Astrocyte (in vitro differentiated cells and primary cell): ENCODE measurements at regions not wholly inside any gene's neighbourhood (a gene's known extent, or its start where the extent isn't known, plus 50 kb on each side); places are given as distances from the start of the nearest gene placed in this dataset.

Experiments used
- DNase-seq: peaks from one replicate; pipeline ENCODE4 v3.0.0-alpha.2; 2010; ENCODE audit warnings: low read depth
- FAIRE-seq: peaks from 2 replicates; lab custom pipeline; 2011; peaks lifted over from hg19 to GRCh38; lab: Jason Lieb, UNC
- H2AFZ ChIP-seq: 2 replicates; pipeline ENCODE4 v1.6.0; 2012; ENCODE audit warnings: low read depth, low read length, inconsistent platforms
- H3K27ac ChIP-seq: 2 replicates; pipeline ENCODE4 v1.5.1; 2011; ENCODE audit warnings: low read depth, low read length, inconsistent platforms
- H3K27me3 ChIP-seq: 2 replicates; pipeline ENCODE4 v1.6.0; 2011; ENCODE audit warnings: low read length, inconsistent platforms; ENCODE audit not compliant: insufficient read depth
- H3K36me3 ChIP-seq: 2 replicates; pipeline ENCODE4 v1.5.1; 2011; ENCODE audit warnings: low read length, inconsistent platforms; ENCODE audit not compliant: insufficient read depth
- H3K4me1 ChIP-seq: 2 replicates; pipeline ENCODE4 v1.5.1; 2011; ENCODE audit warnings: low read length, inconsistent platforms; ENCODE audit not compliant: insufficient read depth
- H3K4me2 ChIP-seq: 2 replicates; pipeline ENCODE4 v1.6.0; 2012; ENCODE audit warnings: low read length, inconsistent platforms
- H3K4me3 ChIP-seq: 2 replicates; pipeline ENCODE4 v1.5.1; 2011; ENCODE audit warnings: low read depth, mild to moderate bottlenecking, low read length, inconsistent platforms; ENCODE audit not compliant: insufficient read depth
- H3K79me2 ChIP-seq: 2 replicates; pipeline ENCODE4 v1.6.0; 2012; ENCODE audit warnings: mild to moderate bottlenecking, low read length, inconsistent platforms; ENCODE audit not compliant: insufficient read depth
- H3K9ac ChIP-seq: 2 replicates; pipeline ENCODE4 v1.6.0; 2012; ENCODE audit warnings: mild to moderate bottlenecking, low read length, inconsistent platforms
- H3K9me3 ChIP-seq: 2 replicates; pipeline ENCODE4 v1.5.1; 2012; ENCODE audit warnings: low read depth, mild to moderate bottlenecking, low read length, inconsistent platforms; ENCODE audit not compliant: insufficient read depth
- H4K20me1 ChIP-seq: 2 replicates; pipeline ENCODE4 v1.6.0; 2012; ENCODE audit warnings: low read length, inconsistent platforms; ENCODE audit not compliant: insufficient read depth
- H3K27ac Mint-ChIP-seq: one replicate; pipeline ENCODE4 v1.8.0; 2021; ENCODE audit warnings: mild to moderate bottlenecking, mixed read lengths; ENCODE audit not compliant: unreplicated experiment
- H3K27me3 Mint-ChIP-seq: one replicate; pipeline ENCODE4 v1.8.0; 2021; ENCODE audit warnings: low read depth, mixed read lengths; ENCODE audit not compliant: unreplicated experiment
- H3K36me3 Mint-ChIP-seq: one replicate; pipeline ENCODE4 v1.8.0; 2021; ENCODE audit warnings: low read depth, mixed read lengths; ENCODE audit not compliant: unreplicated experiment
- H3K4me1 Mint-ChIP-seq: one replicate; pipeline ENCODE4 v1.8.0; 2021; ENCODE audit warnings: low read depth, mixed read lengths; ENCODE audit not compliant: unreplicated experiment
- H3K4me3 Mint-ChIP-seq: one replicate; pipeline ENCODE4 v1.8.0; 2021; ENCODE audit warnings: mild to moderate bottlenecking, moderate library complexity, mixed read lengths; ENCODE audit not compliant: unreplicated experiment
- H3K9me3 Mint-ChIP-seq: one replicate; pipeline ENCODE4 v1.8.0; 2021; ENCODE audit warnings: mild to moderate bottlenecking, mixed read lengths; ENCODE audit not compliant: unreplicated experiment
- EZH2 ChIP-seq: IDR thresholded peaks from 2 replicates; pipeline ENCODE4 v1.6.1; 2012; ENCODE audit warnings: mild to moderate bottlenecking, low read length, inconsistent platforms; ENCODE audit not compliant: insufficient read depth
- TF ChIP-seq, protein P1 (sequence below): IDR thresholded peaks from 2 replicates; pipeline ENCODE4 v1.5.1; 2011; ENCODE audit warnings: low read depth, mild to moderate bottlenecking, inconsistent platforms, low read length, moderate library complexity; ENCODE audit not compliant: insufficient read depth

DNA sequence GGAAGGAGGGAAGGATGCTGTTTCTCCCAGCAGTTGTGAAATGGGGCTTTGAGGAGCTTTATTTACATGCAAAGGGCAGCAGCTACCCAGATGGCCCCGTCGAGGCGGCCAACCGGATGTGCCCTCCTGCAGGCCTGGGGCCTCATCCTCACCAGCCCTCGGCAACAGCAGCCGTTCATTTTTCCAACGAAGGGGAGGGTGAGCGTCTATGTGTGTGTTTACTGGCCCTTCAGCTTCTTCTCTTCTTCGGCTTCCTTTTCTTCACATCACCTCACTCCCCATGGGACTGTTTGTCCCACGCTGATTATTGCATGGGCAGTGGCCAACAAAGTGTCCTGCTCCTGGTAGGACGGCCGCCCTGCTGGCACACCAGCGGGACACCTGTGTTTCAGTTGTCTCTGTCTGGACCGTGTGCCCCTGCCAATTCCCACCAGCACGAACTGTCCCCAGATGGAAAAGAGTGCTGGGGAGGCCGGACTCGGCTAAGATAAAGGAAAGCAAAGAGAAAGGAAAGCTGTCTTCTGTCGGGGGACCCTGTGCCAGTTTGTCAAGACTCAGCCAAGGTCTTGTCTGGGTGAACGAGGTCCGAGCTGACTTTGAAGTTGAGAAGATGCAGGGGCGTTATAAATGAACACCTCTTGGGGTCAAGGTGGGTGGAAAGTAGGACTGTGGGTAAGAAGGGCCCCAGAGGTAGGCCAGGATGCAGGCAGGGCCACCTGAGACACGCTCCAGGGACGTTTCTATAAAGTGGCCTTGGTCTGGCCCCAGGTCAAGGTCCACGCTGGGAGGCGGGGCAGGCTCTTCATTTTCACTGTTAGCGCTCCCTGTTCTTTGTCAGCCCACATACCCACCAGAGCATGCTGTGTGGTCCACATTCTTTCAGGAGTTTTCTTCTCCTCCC, 57.0 kb downstream of the FAM50B start:
- Mint-ChIP-seq H3K36me3 (no peaks in the 10 kb centered on the region), H3K4me1 (peaks cover 38% of the 10 kb centered on the region), H3K4me3 (no peak overlapping the region), H3K9me3 (peaks cover 4% of the 10 kb centered on the region), H3K27me3 (peaks cover 3% of the 10 kb centered on the region), H3K27ac (no peak overlapping the region)
- Histone ChIP-seq H3K27ac (no peak overlapping the region), H2AFZ (peak overlapping the region; percentile 69), H3K4me3 (no peak overlapping the region), H3K9ac (no peak overlapping the region), H3K79me2 (peaks cover 17% of the 10 kb centered on the region), H3K4me2 (no peak overlapping the region), H3K27me3 (no peaks in the 10 kb centered on the region), H3K36me3 (no peaks in the 10 kb centered on the region), H3K9me3 (no peaks in the 10 kb centered on the region), H4K20me1 (no peaks in the 10 kb centered on the region), H3K4me1 (peaks cover 16% of the 10 kb centered on the region)
- FAIRE-seq (no peak), DNase-seq (no peak)
- TF ChIP-seq, protein P1, sequence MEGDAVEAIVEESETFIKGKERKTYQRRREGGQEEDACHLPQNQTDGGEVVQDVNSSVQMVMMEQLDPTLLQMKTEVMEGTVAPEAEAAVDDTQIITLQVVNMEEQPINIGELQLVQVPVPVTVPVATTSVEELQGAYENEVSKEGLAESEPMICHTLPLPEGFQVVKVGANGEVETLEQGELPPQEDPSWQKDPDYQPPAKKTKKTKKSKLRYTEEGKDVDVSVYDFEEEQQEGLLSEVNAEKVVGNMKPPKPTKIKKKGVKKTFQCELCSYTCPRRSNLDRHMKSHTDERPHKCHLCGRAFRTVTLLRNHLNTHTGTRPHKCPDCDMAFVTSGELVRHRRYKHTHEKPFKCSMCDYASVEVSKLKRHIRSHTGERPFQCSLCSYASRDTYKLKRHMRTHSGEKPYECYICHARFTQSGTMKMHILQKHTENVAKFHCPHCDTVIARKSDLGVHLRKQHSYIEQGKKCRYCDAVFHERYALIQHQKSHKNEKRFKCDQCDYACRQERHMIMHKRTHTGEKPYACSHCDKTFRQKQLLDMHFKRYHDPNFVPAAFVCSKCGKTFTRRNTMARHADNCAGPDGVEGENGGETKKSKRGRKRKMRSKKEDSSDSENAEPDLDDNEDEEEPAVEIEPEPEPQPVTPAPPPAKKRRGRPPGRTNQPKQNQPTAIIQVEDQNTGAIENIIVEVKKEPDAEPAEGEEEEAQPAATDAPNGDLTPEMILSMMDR = no peak
- TF ChIP-seq EZH2 = no peak

DNA sequence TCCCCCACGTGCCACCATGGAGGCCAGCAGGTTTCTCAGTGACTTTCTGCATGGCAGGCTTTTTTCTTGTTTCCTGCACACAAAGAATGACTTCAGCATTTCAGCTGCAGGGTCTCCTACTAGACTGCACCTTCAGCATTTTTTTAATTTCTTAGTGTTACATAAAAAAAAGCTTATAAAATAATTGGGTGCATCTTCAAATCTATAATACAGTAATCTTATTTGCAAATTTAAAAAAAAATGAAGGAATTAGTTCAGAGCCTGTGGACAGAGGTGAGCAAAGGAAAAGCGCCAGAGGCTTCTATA, 57.6 kb downstream of the FAM50B start:
- Histone ChIP-seq H3K79me2 (peaks cover 19% of the 10 kb centered on the region), H3K9ac (no peak overlapping the region), H3K36me3 (no peaks in the 10 kb centered on the region), H3K4me1 (peaks cover 22% of the 10 kb centered on the region), H3K27me3 (no peaks in the 10 kb centered on the region), H3K9me3 (no peaks in the 10 kb centered on the region), H3K4me2 (no peak overlapping the region), H2AFZ (no peak overlapping the region), H3K4me3 (no peak overlapping the region), H4K20me1 (no peaks in the 10 kb centered on the region), H3K27ac (no peak overlapping the region)
- Mint-ChIP-seq H3K27ac (no peak overlapping the region), H3K36me3 (no peaks in the 10 kb centered on the region), H3K27me3 (peaks cover 3% of the 10 kb centered on the region), H3K9me3 (no peaks in the 10 kb centered on the region), H3K4me1 (peaks cover 42% of the 10 kb centered on the region), H3K4me3 (no peak overlapping the region)
- DNase-seq = no peak
- TF ChIP-seq, protein P1 = no peak
- no peak for TF ChIP-seq EZH2
- no peak for FAIRE-seq

DNA sequence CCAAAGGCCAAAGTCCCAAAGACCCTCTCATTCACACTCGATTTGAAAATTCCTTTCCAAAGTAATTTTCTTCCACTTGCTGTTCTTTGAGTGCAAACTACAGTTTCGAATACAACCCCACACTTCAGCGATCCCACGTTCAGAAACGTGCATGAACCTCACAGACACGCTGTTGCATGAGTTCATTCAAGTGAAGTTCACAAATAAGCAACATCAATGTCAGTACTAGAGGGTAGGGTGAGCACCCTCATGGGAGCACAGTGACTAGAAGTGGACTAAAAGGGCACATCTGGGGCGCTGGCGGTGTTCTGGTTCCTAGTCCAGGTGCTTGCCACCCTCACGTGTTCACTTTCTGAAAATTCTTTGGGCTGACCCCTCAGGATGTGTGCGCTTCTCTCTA, 59.0 kb downstream of the FAM50B start:
- Mint-ChIP-seq H3K4me3 (no peak overlapping the region), H3K36me3 (no peaks in the 10 kb centered on the region), H3K4me1 (peaks cover 55% of the 10 kb centered on the region), H3K27ac (no peak overlapping the region), H3K9me3 (no peaks in the 10 kb centered on the region), H3K27me3 (no peaks in the 10 kb centered on the region)
- FAIRE-seq (no peak), DNase-seq (no peak)
- no peaks in the 10 kb centered on the region for H3K36me3 ChIP-seq
- peaks cover 36% of the 10 kb centered on the region for H3K4me1 ChIP-seq
- TF ChIP-seq, protein P1 = no peak
- no peak for TF ChIP-seq EZH2
- no peaks in the 10 kb centered on the region for H4K20me1 ChIP-seq
- H3K9me3 ChIP-seq = no peaks in the 10 kb centered on the region
- no peak overlapping the region for H3K4me2 ChIP-seq
- peaks cover 19% of the 10 kb centered on the region for H3K79me2 ChIP-seq
- no peaks in the 10 kb centered on the region for H3K27me3 ChIP-seq
- H3K27ac ChIP-seq = no peak overlapping the region
- H3K4me3 ChIP-seq = no peak overlapping the region
- no peak overlapping the region for H3K9ac ChIP-seq
- H2AFZ ChIP-seq = no peak overlapping the region
